Uterus (tissue), 3 donors: ENCODE measurements at regions not wholly inside any gene's neighbourhood (a gene's known extent, or its start where the extent isn't known, plus 50 kb on each side); places are given as distances from the start of the nearest gene placed in this dataset.

Source experiments
- DNase-seq, 2 donors: peaks; one replicate each; pipeline ENCODE4 v3.0.0-alpha.2; 2019 to 2020
- H3K27ac ChIP-seq, 2 donors: fragments of 200-600 bp; sonication (generic); 1 replicate in 1 of 2; 2 replicates in 1 of 2; pipeline ENCODE4 v1.5.1; 2016 to 2018
- H3K27me3 ChIP-seq, 2 donors: fragments of 200-600 bp; sonication (generic); one replicate each; pipeline ENCODE4 v1.5.1; 2018 to 2019; ENCODE audit warnings: control low read depth in 1 of 2
- H3K36me3 ChIP-seq, 2 donors: fragments of 200-600 bp; sonication (generic); one replicate each; pipeline ENCODE4 v1.5.1; 2019; ENCODE audit warnings: control low read depth in 1 of 2
- H3K4me1 ChIP-seq, 2 donors: fragments of 200-600 bp; sonication (generic); one replicate each; pipeline ENCODE4 v1.5.1; 2018 to 2019; ENCODE audit warnings: control low read depth in 1 of 2
- H3K4me3 ChIP-seq, 2 donors: fragments of 200-600 bp; sonication (generic); 1 replicate in 1 of 2; 2 replicates in 1 of 2; pipeline ENCODE4 v1.5.1; 2018 to 2019; ENCODE audit warnings: mild to moderate bottlenecking in 1 of 2
- H3K9me3 ChIP-seq, 2 donors: fragments of 200-600 bp; sonication (generic); one replicate each; pipeline ENCODE4 v1.5.1; 2019; ENCODE audit warnings: control low read depth in 1 of 2
- POLR2A ChIP-seq, 2 donors: fragments of 450-650 bp; IDR thresholded peaks; one replicate each; pipeline ENCODE4 v1.6.1; 2016; ENCODE audit warnings: antibody characterized with exemption in 2 of 2, mild to moderate bottlenecking in 1 of 2, moderate library complexity in 1 of 2
- intact Hi-C: fragments of 100-400 bp; cut with DNase I; formaldehyde crosslinking; loops from one replicate; pipeline ENCODE4 v1.15.1; 2023; ENCODE audit warnings: low total_unique reads
- TF ChIP-seq, protein P1 (sequence below), 4 experiments: fragments of 200-600 bp in 2 of 4; fragments of 450-650 bp in 2 of 4; sonication (generic) in 2 of 4; IDR thresholded peaks; one replicate each; pipeline ENCODE4 v1.5.1; 2016 to 2019; ENCODE audit warnings: antibody characterized with exemption in 4 of 4, mild to moderate bottlenecking in 2 of 4, moderate library complexity in 1 of 4
- donor health status: DM: yes; HTN: yes; CAD: no.

DNA sequence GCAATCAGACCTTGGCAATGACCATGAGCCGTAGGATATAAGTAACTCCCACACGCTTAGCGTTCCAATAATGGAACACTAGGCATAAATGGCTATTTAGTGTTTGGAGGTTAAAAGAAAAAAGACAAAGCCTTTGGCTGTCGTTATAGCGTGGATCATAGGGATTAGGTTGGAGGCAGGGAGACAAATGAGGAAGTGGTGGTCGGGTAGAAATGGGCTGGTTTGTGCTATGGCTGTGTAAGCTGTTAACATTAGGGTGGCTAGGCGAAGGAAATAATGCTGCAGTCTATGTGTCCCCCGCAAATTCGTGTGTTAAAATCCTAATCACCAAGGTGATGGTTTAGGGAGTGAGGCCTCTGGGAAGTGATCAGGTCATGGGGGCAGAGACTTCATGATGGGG, 120.4 kb upstream of the IRX6 start:
- Histone ChIP-seq H3K36me3 (no peaks in the 10 kb centered on the region), H3K27me3 (no peaks in the 10 kb centered on the region), H3K9me3 (no peaks in the 10 kb centered on the region), H3K4me3 (no peak overlapping the region), H3K27ac (no peak overlapping the region), H3K4me1 (no peaks in the 10 kb centered on the region)
- no peak for DNase-seq
- no peak for TF ChIP-seq POLR2A (IDR thresholded peaks at IDR 0.05)
- TF ChIP-seq, protein P1, sequence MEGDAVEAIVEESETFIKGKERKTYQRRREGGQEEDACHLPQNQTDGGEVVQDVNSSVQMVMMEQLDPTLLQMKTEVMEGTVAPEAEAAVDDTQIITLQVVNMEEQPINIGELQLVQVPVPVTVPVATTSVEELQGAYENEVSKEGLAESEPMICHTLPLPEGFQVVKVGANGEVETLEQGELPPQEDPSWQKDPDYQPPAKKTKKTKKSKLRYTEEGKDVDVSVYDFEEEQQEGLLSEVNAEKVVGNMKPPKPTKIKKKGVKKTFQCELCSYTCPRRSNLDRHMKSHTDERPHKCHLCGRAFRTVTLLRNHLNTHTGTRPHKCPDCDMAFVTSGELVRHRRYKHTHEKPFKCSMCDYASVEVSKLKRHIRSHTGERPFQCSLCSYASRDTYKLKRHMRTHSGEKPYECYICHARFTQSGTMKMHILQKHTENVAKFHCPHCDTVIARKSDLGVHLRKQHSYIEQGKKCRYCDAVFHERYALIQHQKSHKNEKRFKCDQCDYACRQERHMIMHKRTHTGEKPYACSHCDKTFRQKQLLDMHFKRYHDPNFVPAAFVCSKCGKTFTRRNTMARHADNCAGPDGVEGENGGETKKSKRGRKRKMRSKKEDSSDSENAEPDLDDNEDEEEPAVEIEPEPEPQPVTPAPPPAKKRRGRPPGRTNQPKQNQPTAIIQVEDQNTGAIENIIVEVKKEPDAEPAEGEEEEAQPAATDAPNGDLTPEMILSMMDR (IDR thresholded peaks at IDR 0.05): no peak
- intact Hi-C loops: no loop called here

DNA sequence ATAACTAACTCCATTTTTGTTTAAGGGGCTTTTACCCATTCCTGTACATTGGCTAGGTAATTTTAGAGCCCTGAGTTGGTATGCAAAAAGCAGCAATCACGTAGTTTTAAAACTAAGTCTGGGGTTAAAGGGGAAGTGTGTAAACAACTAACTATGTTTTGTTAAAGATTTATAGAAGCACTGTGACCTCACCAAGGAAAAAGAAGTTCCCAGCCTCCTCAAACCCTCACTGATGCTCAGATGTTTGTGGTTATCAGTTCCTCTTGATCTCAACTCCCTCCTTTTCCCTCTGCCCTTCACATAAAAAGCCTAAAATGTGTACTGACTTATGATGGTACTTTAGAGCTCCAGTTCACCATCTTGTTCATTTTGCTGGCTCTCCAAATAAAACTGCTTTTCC, 119.9 kb upstream of the IRX6 start:
- intact Hi-C loops: no loop called here
- H3K9me3 ChIP-seq: no peaks in the 10 kb centered on the region
- no peak overlapping the region for H3K4me3 ChIP-seq
- no peaks in the 10 kb centered on the region for H3K36me3 ChIP-seq
- DNase-seq: no peak
- H3K27ac ChIP-seq: no peak overlapping the region
- H3K4me1 ChIP-seq: no peaks in the 10 kb centered on the region
- H3K27me3 ChIP-seq: no peaks in the 10 kb centered on the region
- TF ChIP-seq POLR2A (IDR thresholded peaks at IDR 0.05): no peak
- TF ChIP-seq, protein P1 (IDR thresholded peaks at IDR 0.05): no peak

DNA sequence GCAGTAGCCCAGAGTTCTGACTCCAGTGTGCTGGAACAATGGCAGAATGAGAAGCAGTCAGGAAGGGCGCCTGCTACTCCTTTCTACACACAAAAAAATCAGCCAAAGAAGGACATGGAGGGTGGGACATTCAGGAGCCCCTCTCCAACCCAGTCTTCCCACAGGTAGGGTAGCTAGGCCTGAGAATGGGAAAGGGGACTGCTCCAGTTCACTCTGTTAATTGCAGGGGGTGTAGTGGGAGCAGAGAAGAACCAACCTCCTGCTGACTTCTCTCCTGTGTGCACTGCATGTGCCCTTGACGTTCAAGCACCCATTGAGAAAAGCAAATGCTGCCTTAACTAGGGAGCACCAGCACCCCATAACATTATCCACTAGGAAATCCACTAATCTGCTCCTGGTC, 119.1 kb upstream of the IRX6 start:
- no peak for DNase-seq

DNA sequence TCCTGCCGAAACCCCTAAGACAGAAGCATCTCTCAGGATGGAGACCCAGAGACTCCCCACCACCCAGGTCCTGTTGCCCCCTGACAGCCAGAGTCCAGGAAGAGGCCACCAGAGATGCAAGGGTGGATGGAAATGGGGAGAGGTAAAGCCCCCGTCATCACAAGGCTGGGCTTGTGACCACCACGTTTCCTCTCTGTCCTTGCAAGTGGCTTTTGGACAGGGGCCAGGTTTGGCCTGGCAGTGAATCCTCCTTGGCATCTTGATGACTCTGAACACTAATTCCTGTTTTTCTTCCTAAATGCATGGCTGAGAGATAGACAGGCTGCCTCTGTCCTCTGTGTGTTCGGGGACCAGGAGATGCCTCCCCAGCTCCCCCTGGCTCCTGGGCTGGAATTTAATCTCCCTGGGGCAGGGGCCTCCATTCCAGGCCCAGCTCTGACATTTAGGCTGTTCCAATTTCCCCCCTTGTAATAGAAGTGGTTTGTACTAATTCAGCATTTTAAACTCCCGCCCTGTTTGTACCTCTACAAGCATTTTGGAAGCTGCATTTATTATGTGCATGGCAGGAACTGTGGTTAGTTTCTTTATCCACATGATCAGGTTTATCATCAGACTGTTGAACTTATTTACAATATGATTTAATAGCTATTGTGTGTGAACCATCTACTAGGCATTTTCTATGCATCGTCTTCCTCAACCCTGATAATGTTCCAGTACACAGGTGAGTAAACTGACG, 116.1 kb upstream of the IRX6 start:
- intact Hi-C loops: no loop called here
- DNase-seq: no peak
- H3K9me3 ChIP-seq: no peaks in the 10 kb centered on the region
- H3K27ac ChIP-seq: no peak overlapping the region
- no peaks in the 10 kb centered on the region for H3K36me3 ChIP-seq
- H3K4me1 ChIP-seq: no peaks in the 10 kb centered on the region
- TF ChIP-seq, protein P1 (IDR thresholded peaks at IDR 0.05): no peak
- H3K27me3 ChIP-seq: no peaks in the 10 kb centered on the region
- no peak overlapping the region for H3K4me3 ChIP-seq

More for the DNA sequence above, 119.1 kb upstream of the IRX6 start:
- TF ChIP-seq, protein P1 (IDR thresholded peaks at IDR 0.05): no peak
- TF ChIP-seq POLR2A (IDR thresholded peaks at IDR 0.05): no peak
- H3K9me3 ChIP-seq: no peaks in the 10 kb centered on the region
- intact Hi-C loops: no loop called here
- H3K27ac ChIP-seq: no peak overlapping the region
- no peaks in the 10 kb centered on the region for H3K36me3 ChIP-seq
- H3K4me1 ChIP-seq: no peaks in the 10 kb centered on the region
- H3K27me3 ChIP-seq: no peaks in the 10 kb centered on the region
- H3K4me3 ChIP-seq: no peak overlapping the region

DNA sequence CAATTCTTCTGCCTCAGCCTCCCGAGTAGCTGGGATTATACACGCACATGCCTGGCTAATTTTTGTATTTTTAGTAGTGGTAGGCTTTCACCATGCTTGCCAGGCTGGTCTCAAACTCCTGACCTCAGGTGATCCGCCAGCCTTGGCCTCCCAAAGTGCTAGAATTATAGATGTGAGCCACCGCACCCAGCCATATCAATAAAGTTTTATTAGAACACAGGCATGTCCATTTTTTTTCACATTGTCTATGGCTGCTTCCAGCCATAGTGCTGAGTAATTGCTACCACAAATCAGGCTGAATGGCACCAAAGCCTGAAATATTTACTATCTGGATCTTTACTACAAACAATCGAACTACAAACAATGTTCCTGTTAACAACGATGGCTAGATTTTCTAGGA, 114.4 kb upstream of the IRX6 start:
- H3K36me3 ChIP-seq: no peaks in the 10 kb centered on the region
- no peak overlapping the region for H3K4me3 ChIP-seq
- intact Hi-C loops: no loop called here
- TF ChIP-seq, protein P1 (IDR thresholded peaks at IDR 0.05): no peak
- TF ChIP-seq POLR2A (IDR thresholded peaks at IDR 0.05): no peak
- H3K27me3 ChIP-seq: no peaks in the 10 kb centered on the region
- no peaks in the 10 kb centered on the region for H3K9me3 ChIP-seq
- H3K27ac ChIP-seq: no peak overlapping the region
- no peaks in the 10 kb centered on the region for H3K4me1 ChIP-seq
- no peak for DNase-seq
